ENCODE measurements at regions not wholly inside any gene's neighbourhood (a gene's known extent, or its start where the extent isn't known, plus 50 kb on each side); places are given as distances from the start of the nearest gene placed in this dataset.

DNA sequence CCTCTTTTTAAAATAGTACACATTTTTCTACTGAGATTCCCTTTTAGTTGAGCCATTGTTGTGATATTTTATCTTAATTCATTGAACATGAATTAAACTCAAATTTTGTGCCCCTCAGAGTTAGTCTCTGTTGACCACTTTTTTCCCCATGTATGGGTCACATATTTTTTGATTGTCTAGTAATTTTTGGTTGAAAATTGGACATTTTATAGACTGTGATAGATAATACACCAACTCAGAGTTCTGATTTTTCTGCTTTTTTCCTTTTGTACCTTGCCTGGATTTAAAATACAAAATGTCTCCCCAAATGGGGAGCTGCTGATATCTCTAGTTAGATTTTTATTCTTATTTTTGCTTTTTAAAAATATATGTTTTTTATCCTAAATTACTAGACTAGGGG, 291.8 kb upstream of the CITED2 start:
- Histone ChIP-seq H3K36me3 (replicated peaks; ENCODE audit: insufficient read depth, low read depth) (no peaks in the 10 kb centered on the region), H4K20me1 (ENCODE audit: insufficient read depth, poor library complexity, severe bottlenecking) (no peaks in the 10 kb centered on the region), H3K27me3 (no peaks in the 10 kb centered on the region), H3K27ac (no peak overlapping the region), H3K4me2 (no peak overlapping the region), H2AFZ (no peak overlapping the region), H3K79me2 (no peaks in the 10 kb centered on the region), H3K9me2 (replicated peaks; ENCODE audit: insufficient read depth) (no peaks in the 10 kb centered on the region), H3K9me3 (ENCODE audit: low read depth) (no peaks in the 10 kb centered on the region), H3K4me3 (no peak overlapping the region), H3K4me1 (ENCODE audit: insufficient read depth) (no peaks in the 10 kb centered on the region)
- DNase-seq (ENCODE audit: low spot score) = no peak
- no peak for TF ChIP-seq EZH2 (IDR thresholded peaks at IDR 0.05; ENCODE audit: borderline replicate concordance)
- TF ChIP-seq, protein P1, sequence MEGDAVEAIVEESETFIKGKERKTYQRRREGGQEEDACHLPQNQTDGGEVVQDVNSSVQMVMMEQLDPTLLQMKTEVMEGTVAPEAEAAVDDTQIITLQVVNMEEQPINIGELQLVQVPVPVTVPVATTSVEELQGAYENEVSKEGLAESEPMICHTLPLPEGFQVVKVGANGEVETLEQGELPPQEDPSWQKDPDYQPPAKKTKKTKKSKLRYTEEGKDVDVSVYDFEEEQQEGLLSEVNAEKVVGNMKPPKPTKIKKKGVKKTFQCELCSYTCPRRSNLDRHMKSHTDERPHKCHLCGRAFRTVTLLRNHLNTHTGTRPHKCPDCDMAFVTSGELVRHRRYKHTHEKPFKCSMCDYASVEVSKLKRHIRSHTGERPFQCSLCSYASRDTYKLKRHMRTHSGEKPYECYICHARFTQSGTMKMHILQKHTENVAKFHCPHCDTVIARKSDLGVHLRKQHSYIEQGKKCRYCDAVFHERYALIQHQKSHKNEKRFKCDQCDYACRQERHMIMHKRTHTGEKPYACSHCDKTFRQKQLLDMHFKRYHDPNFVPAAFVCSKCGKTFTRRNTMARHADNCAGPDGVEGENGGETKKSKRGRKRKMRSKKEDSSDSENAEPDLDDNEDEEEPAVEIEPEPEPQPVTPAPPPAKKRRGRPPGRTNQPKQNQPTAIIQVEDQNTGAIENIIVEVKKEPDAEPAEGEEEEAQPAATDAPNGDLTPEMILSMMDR (IDR thresholded peaks at IDR 0.05; ENCODE audit: poor library complexity) = no peak
- no peak for TF ChIP-seq EZH2phosphoT487 (IDR thresholded peaks at IDR 0.05; ENCODE audit: low read depth, severe bottlenecking, unreplicated experiment)

DNA sequence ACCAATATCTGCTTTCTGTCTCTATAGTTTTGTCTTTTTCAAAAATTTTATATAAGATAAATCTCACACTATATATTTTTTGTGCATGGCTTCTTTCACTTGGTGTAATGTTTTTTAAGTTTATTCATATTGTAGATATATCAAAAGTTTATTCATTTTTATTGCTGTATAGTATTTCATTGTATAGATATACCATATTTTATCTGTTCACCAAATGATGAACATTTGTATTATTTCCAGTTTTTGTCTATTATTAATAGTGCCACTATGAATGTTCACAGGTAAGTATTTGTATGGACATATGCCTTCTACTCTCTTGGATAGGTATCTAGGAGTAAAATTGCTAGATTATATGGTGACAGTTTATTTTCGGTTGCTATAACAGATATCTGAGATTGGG, 289.5 kb upstream of the CITED2 start:
- Histone ChIP-seq H3K79me2 (no peaks in the 10 kb centered on the region), H3K4me1 (ENCODE audit: insufficient read depth) (no peaks in the 10 kb centered on the region), H3K36me3 (replicated peaks; ENCODE audit: insufficient read depth, low read depth) (no peaks in the 10 kb centered on the region), H4K20me1 (ENCODE audit: insufficient read depth, poor library complexity, severe bottlenecking) (no peaks in the 10 kb centered on the region), H3K27ac (no peak overlapping the region), H3K9me2 (replicated peaks; ENCODE audit: insufficient read depth) (no peaks in the 10 kb centered on the region), H3K4me3 (no peak overlapping the region), H3K27me3 (no peaks in the 10 kb centered on the region), H3K9me3 (ENCODE audit: low read depth) (no peaks in the 10 kb centered on the region), H2AFZ (no peak overlapping the region), H3K4me2 (no peak overlapping the region)
- WGBS (ENCODE audit: low lambda C conversion rate, missing lambda C conversion rate) = 100% methylated on average over 1 of the region's 1 CpG
- no peak for DNase-seq (ENCODE audit: low spot score)
- TF ChIP-seq EZH2 (IDR thresholded peaks at IDR 0.05; ENCODE audit: borderline replicate concordance) (no peak), EZH2phosphoT487 (IDR thresholded peaks at IDR 0.05; ENCODE audit: low read depth, severe bottlenecking, unreplicated experiment) (no peak)
- TF ChIP-seq, protein P1 (IDR thresholded peaks at IDR 0.05; ENCODE audit: poor library complexity) = no peak

DNA sequence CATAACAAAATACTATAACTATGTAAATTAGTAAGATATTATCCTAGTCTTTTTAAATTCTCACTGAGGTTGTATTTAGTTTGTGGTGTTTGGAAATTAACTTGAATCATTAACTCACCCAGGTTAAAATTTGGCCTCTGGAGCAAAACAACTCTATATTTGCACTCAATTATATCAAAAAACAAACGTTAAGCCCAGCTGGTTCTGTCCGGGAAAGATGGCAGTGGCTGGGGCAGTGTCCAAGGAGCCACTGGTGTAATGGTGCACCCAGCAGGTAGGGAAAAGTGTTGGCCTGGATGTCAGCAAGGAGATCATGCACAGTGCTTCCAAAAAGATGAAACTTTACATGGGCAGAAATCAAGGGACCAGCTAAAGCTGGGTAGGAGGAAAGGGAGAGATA, 285.3 kb upstream of the CITED2 start:
- Histone ChIP-seq H4K20me1 (ENCODE audit: insufficient read depth, poor library complexity, severe bottlenecking) (no peaks in the 10 kb centered on the region), H3K4me1 (ENCODE audit: insufficient read depth) (peaks cover 12% of the 10 kb centered on the region), H3K4me2 (no peak overlapping the region), H3K27ac (no peak overlapping the region), H3K36me3 (replicated peaks; ENCODE audit: insufficient read depth, low read depth) (no peaks in the 10 kb centered on the region), H3K4me3 (no peak overlapping the region), H2AFZ (no peak overlapping the region), H3K79me2 (no peaks in the 10 kb centered on the region), H3K27me3 (no peaks in the 10 kb centered on the region), H3K9me2 (replicated peaks; ENCODE audit: insufficient read depth) (no peaks in the 10 kb centered on the region), H3K9me3 (ENCODE audit: low read depth) (no peaks in the 10 kb centered on the region)
- 56% methylated on average over 2 of the region's 2 CpGs for WGBS (ENCODE audit: low lambda C conversion rate, missing lambda C conversion rate)
- DNase-seq (ENCODE audit: low spot score) = no peak
- TF ChIP-seq, protein P1 (IDR thresholded peaks at IDR 0.05; ENCODE audit: poor library complexity) = no peak
- no peak for TF ChIP-seq EZH2phosphoT487 (IDR thresholded peaks at IDR 0.05; ENCODE audit: low read depth, severe bottlenecking, unreplicated experiment)
- no peak for TF ChIP-seq EZH2 (IDR thresholded peaks at IDR 0.05; ENCODE audit: borderline replicate concordance)

DNA sequence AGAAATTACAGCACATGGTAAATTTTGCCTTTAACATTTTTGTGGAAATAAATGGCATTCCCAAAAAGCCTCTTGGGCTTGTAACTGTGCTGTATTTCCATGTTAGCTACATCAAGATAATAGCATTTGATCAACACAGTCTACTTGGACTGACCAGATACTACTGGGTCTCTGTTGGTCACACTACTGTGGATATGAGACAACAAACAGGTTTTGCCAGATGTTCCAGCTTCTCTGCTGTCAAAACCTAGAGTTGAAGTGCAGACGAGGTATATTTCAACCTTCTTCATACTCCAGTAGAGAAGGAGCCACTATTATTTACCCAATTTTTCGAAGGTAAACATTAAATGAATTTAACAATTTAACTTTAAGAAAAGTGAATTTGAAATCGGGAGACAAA, 284.7 kb upstream of the CITED2 start:
- no peaks in the 10 kb centered on the region for H3K27me3 ChIP-seq
- no peaks in the 10 kb centered on the region for H3K9me3 ChIP-seq (ENCODE audit: low read depth)
- H2AFZ ChIP-seq = no peak overlapping the region
- H4K20me1 ChIP-seq (ENCODE audit: insufficient read depth, poor library complexity, severe bottlenecking) = no peaks in the 10 kb centered on the region
- H3K4me1 ChIP-seq (ENCODE audit: insufficient read depth) = peaks cover 12% of the 10 kb centered on the region
- H3K9me2 ChIP-seq (replicated peaks; ENCODE audit: insufficient read depth) = no peaks in the 10 kb centered on the region
- H3K4me2 ChIP-seq = no peak overlapping the region
- DNase-seq (ENCODE audit: low spot score) = no peak
- no peaks in the 10 kb centered on the region for H3K79me2 ChIP-seq
- TF ChIP-seq EZH2phosphoT487 (IDR thresholded peaks at IDR 0.05; ENCODE audit: low read depth, severe bottlenecking, unreplicated experiment) (no peak), EZH2 (IDR thresholded peaks at IDR 0.05; ENCODE audit: borderline replicate concordance) (no peak)
- TF ChIP-seq, protein P1 (IDR thresholded peaks at IDR 0.05; ENCODE audit: poor library complexity) = no peak
- no peaks in the 10 kb centered on the region for H3K36me3 ChIP-seq (replicated peaks; ENCODE audit: insufficient read depth, low read depth)
- H3K4me3 ChIP-seq = no peak overlapping the region
- no peak overlapping the region for H3K27ac ChIP-seq
- WGBS (ENCODE audit: low lambda C conversion rate, missing lambda C conversion rate) = 82% methylated on average over 3 of the region's 3 CpGs

Data from hepatocyte (in vitro differentiated cells).